ENCODE measurements at regions not wholly inside any gene's neighbourhood (a gene's known extent, or its start where the extent isn't known, plus 50 kb on each side); places are given as distances from the start of the nearest gene placed in this dataset.
"Not testable (repeated sequence)": the region's sequence is repeated elsewhere in the genome, so short reads cannot be mapped to it uniquely, and the experiment has no call there.

DNA sequence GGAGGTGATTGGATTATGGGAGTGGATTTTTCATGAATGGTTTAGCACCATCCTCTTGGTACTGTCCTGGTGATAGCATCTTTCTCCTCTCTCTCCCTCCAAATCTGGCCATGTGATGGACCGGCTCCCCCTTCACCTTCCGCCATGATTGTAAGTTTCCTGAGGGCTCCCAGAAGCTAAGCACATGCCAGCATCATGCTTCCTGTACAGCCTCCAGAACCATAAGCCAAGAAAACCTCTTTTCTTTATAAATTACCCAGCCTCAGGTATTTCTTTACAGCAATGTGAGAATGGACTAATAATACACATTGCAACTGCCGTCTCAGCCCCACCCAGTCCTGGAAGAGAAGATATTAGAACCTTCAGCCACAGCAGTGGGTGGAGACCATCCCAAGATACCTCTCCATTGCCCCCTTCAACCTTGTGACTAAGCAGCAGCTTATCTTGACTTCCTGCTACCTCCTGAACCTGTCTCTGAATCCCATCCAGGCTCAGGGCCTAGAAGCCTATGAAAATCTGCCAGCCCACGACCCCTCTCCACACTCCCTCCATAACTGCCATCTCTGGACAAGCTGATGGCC lies 81.8 kb upstream of the AGAP1 start:
- ATAC-seq = no peak

DNA sequence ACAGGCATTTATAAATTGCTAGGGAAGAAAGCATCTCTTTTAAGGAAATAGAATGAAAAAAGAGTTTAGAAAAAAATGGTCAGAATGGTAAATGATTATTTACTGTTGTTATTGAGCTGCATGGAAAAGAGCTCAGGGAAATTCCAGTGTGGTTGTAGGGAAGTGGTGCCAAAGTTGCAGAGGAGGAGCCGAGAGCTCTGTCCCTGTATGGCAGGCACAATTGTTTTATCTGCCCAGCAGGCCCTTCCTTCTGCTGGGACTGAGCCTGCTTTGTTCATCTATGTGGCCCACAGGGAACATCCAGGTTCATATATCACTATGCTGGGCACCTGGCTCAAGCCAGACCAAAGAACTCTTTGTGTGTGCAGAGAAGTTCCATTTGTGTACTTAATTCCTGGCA lies 80.8 kb upstream of the AGAP1 start:
- no peak for ATAC-seq

DNA sequence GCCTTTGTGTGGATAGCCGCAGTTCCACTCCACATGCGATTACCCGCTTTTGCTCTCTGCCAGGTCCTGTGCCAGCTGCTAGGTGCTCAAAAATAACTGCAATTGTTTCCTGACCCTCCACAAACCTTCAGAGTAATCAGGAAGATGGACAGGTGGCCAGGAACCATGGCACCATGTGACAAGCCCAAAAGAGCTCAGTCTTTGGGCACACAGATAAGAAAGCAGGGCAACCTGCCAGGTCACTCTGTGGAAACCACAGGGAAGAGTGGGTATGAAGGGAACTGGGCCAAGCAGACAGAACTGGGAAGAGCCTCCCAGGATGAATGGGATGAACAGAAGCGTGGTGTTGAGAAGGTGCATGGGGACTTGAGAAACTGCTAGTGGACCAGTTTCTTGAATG lies 79.4 kb upstream of the AGAP1 start:
- no peak for ATAC-seq

DNA sequence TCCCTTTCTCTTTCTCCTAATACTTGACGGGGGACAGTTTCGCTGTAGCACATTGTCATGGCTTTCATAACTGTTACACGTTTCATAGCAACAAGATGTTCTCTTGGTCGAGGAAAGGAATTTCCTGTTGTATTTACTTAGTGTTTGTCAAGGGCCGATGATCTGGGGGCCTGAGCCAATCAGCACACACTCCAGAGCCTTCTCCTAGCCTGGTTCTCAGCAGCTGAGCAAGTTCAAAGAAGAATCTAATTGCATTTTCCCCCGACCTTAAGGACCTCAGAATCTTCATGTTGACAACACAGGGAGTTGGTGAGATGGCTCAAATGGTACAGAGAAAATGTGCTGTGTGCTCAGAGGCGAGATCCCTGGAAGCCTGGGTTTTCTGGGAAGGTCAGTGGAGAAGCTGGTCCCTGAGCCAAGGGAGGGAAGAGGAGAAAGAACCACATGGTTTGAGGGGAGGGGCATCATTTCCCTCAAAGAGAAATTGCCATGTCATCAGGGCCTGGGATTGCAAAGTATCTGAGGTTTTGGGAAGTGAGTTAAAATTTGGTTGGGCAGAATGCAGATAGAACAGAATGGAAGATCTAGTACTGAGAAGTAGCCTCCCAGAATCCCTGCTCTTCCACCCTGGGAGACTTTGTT lies 76.9 kb upstream of the AGAP1 start:
- ATAC-seq = no peak

DNA sequence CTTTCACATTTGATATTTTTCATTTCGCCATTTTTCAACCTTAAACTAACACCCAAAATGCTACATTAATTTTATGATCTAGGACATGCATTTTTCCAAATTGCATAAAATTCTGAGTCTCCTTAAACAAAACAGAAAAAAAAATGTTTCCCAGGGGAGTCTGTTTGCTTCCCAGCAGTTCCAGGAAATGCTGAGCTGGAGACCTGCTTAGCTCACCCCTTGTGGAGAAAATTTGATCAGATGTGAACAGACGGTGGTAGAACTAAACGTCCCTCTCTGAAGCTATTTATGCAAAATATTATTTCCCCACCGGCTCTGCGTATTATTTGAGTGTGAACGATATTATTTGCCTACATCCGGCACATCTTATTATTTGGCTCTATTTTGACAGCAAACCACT lies 74.9 kb upstream of the AGAP1 start:
- no peak for ATAC-seq

DNA sequence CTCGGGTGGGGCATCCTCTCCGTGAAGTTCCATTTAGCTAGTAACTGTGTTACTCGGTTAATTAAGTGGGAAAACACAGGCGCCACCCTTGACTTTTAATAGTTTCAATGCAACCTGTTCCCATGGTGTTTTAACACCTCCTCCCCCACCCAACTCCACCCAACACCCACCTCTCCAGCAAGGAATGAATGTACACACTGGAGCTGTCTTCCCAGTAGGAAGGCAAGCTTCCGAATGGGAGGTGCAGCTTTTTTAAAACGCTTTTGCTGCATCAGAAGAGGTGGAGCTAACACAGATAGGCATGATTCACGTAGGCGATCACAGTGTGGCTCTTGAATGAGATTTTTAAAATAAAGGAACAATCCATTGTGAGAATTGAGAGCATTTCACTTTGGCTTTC lies 73.8 kb upstream of the AGAP1 start:
- no peak for ATAC-seq

DNA sequence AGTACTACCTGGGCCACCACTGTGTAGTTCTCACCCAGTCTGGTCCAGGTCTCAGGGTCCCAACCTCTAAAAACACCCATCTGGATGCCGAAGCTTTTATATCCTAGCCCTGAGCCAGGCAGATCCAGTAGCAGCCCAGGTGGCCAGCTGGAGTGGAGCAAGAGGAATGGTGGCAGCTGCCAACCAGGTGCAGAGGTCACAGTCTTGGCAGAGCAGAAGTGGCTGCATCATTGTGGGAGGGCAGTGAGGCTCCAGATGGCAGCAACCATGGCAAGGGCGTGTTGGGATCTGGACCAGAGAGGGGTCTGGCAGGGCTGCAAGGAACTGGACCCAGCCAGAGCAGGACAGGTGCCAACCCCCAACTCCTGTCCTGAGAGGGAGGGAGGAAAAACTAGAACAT lies 72.2 kb upstream of the AGAP1 start:
- ATAC-seq = no peak

DNA sequence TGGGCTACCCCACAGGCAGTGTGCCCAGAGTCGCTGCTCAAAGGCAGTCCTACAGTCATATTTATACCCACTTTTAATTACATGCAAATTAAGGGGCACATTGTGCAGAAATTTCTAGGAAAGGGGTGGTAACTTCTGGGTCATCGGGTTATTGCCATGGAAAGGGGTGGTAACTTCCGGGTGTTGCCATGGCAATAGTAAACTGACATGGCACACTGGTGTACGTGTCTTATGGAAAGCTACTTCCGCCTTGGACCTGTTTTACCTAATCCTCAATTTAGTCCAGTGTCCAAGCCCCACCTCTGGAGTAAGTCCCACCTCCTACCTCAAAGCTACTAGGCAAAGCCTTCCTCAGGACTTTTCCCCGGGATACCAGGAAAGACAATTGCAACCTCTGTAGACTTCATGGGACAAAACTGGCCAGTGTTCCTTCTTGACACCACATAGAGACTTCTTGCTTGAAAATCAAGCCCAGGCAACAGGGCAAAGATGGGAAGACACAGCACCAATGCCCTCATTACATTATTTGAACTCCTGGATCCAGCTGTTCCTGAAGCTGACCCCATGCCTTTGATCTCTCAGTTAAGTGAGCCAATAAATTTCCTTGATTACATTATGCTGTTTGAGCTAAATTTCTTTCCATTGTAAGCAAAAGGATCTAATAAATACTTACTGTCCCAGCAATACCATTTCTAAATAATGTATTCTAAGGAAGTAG lies 63.3 kb upstream of the AGAP1 start:
- no peak for ATAC-seq

DNA sequence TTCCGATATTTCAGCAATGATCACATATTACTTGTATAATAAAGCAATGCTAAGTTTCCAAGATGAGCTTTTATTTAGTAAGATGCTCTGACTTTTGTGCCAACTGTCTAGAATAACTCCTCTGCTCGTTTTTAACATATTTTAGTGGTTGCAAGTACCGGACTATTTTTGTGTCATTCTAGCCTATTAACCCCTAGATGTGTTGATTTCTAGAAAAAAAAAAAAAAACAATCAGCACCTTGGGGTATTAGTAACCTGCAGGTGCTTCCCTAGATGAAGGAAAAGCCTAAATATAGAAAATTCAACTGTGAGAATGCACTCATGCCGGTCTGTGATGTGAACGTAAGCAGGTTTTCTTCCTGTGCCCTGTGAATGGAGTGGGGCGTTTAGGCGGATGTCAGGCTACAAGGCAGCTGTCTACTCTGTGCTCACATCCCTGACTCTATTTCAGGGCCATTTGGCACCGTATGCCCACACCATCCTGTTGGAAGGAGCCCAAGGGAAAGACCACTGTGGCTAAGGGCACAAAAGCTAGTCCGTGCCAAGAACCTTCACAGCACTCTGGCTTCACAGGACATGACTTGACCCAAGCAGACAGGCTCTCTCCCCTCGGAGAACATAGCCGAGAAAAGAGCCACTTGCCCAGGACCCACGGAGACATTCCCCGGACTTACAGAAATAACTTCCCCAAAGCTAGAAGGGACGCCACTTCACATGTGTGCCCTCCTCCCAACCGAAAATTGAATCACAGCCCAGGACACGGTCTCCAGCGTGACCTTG lies 60.9 kb upstream of the AGAP1 start:
- no peak for ATAC-seq

DNA sequence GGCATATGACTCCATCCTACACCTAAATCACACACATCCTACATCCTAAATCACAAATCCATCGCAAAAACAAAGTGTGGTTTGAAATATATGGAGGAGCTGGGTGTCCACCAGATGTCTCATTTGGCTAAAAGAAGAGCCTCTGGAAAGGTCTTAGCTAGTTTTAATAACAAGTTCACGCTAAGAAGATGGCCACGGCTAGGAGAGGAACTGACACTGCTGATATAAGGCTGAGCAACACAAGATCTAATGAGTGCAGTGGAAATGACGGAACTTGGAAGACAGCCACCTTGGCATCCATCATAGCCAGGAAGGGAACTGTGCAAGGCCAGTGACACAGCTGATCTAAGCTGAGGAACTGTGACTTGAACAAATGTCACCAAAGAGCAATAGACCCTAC lies 60.0 kb upstream of the AGAP1 start:
- no peak for ATAC-seq

DNA sequence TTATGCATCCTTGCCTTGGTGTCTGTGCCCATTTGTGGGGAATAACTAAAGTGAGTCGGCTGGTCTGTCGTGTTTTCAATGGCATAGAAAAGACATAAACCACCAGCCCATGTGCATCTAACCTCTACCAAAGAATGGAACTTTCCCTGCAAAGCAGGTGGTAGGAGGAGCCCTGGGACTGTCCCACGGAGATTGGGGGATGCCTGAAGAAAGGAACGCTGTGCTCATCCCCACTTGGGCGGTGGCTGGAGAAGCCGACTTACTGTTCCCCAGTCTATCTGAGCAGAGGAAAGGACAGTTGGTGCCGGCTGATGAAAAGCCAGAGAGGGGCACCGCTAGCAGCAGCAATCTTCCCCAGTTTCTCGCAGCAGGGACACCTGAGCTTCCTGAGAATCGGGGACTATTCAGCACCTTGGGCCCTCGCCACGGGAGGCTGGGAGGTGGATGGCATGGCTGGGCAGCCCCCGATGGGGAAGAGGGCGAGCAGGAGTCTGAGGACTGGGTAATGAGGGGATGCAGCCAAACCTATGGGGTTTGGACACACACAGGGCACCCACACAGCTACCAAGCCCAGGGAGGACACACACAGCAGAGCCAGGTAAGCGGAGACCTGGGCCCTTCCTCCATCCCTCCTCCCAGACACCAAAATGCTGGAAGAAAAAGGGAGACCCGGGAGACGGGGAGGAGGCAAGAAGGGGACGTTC lies 53.7 kb upstream of the AGAP1 start:
- no peak for ATAC-seq

DNA sequence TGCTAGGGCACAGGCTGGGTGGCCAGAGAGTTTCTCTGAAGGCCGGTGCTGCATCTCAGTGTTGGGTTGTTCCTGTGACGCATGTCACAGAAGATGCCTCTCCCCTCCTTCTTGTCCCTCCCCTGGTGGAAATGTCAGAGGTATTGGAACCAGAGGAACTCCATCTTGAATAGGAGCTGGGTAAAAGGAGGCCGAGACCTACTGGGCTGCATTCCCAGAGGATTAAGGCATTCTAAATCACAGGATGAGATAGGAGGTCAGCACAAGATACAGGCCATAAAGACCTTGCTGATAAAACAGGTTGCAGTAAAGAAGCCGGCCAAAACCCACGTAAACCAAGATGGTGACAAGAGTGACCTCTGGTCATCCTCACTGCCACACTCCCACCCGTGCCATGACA lies 50.3 kb upstream of the AGAP1 start:
- not testable (repeated sequence) for ATAC-seq

All from activated CD4-positive, CD25-positive, alpha-beta regulatory T cell treated with anti-CD3 and anti-CD28 coated beads, Interleukin-2, amount 50 U/mL, for 24 hours (primary cell).